ENCODE measurements at regions not wholly inside any gene's neighbourhood (a gene's known extent, or its start where the extent isn't known, plus 50 kb on each side); places are given as distances from the start of the nearest gene placed in this dataset.

GRCh38 chr7:25926891-25927625 lies 224.9 kb upstream of the NFE2L3 start:
- TF ChIP-seq, protein P1, sequence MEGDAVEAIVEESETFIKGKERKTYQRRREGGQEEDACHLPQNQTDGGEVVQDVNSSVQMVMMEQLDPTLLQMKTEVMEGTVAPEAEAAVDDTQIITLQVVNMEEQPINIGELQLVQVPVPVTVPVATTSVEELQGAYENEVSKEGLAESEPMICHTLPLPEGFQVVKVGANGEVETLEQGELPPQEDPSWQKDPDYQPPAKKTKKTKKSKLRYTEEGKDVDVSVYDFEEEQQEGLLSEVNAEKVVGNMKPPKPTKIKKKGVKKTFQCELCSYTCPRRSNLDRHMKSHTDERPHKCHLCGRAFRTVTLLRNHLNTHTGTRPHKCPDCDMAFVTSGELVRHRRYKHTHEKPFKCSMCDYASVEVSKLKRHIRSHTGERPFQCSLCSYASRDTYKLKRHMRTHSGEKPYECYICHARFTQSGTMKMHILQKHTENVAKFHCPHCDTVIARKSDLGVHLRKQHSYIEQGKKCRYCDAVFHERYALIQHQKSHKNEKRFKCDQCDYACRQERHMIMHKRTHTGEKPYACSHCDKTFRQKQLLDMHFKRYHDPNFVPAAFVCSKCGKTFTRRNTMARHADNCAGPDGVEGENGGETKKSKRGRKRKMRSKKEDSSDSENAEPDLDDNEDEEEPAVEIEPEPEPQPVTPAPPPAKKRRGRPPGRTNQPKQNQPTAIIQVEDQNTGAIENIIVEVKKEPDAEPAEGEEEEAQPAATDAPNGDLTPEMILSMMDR (IDR thresholded peaks at IDR 0.05) = no peak
- TF ChIP-seq POLR2A (IDR thresholded peaks at IDR 0.05) = no peak

All from breast epithelium (tissue), 3 donors.